HepG2 (cell line): ENCODE measurements at regions not wholly inside any gene's neighbourhood (a gene's known extent, or its start where the extent isn't known, plus 50 kb on each side); places are given as distances from the start of the nearest gene placed in this dataset.

ENCODE experiments used
- CCDC6 ChIP-seq: sonication (generic); formaldehyde crosslinking; IDR thresholded peaks from 2 replicates; pipeline ENCODE4 v1.8.1; 2022; ENCODE audit warnings: mild to moderate bottlenecking, missing genetic modification reagents, moderate library complexity
- HDAC6 ChIP-seq: fragments of 200-600 bp; sonication (generic); IDR thresholded peaks from 2 replicates; pipeline ENCODE4 v1.7.0; 2017; ENCODE audit warnings: mild to moderate bottlenecking, antibody characterized with exemption, low read length, low read depth
- SRF ChIP-seq: IDR thresholded peaks from 2 replicates; pipeline ENCODE4 v1.6.1; 2011; ENCODE audit warnings: mild to moderate bottlenecking, low read depth, low read length, moderate library complexity
- TP53 ChIP-seq: sonication (generic); formaldehyde crosslinking; conservative IDR thresholded peaks from 2 replicates; pipeline ENCODE4 v1.4.0; 2020; ENCODE audit warnings: missing genetic modification reagents
- TF ChIP-seq, protein P1 (sequence below): sonication (generic); formaldehyde crosslinking; IDR thresholded peaks from 2 replicates; pipeline ENCODE4 v1.5.0; 2020; ENCODE audit warnings: mild to moderate bottlenecking, missing genetic modification reagents, moderate library complexity
- TF ChIP-seq, protein P2 (sequence below), 2 experiments: IDR thresholded peaks; 2 replicates each; pipeline ENCODE4 v1.6.1; 2011 to 2012; ENCODE audit warnings: low read length in 2 of 2, borderline replicate concordance in 1 of 2, low read depth in 1 of 2, mild to moderate bottlenecking in 1 of 2, moderate library complexity in 1 of 2
- TF ChIP-seq, protein P3 (sequence below): sonication (generic); formaldehyde crosslinking; IDR thresholded peaks from 2 replicates; pipeline ENCODE4 v1.8.1; 2023; ENCODE audit warnings: mild to moderate bottlenecking, inconsistent platforms, moderate library complexity, missing genetic modification reagents, borderline replicate concordance
- TF ChIP-seq, protein P4 (sequence below): sonication (generic); formaldehyde crosslinking; IDR thresholded peaks from 2 replicates; pipeline ENCODE4 v1.4.0; 2020; ENCODE audit warnings: missing genetic modification reagents
- TF ChIP-seq, protein P5 (sequence below): sonication (generic); formaldehyde crosslinking; IDR thresholded peaks from 2 replicates; pipeline ENCODE4 v1.4.0; 2020; ENCODE audit warnings: missing genetic modification reagents

DNA sequence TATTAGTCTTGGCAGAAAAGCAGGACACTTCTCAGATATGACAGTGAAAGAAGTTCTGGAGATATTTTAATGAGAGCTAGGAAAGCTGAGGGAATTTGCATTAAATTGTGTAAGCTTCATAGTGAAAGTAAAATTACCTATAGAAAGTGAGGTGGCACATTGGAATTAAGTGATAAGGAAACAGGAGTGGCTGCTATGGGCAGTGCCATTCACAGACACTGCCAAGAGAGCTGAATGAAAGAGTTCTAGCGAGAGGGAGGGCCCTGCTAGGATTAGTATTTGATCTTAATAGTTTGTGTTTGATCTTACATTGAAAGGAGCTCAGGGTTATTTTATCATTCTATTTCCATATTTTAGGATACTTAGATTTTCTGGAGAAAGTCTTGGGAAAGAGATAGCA, 351.9 kb downstream of the DDX10 start:
- TF ChIP-seq, protein P1, sequence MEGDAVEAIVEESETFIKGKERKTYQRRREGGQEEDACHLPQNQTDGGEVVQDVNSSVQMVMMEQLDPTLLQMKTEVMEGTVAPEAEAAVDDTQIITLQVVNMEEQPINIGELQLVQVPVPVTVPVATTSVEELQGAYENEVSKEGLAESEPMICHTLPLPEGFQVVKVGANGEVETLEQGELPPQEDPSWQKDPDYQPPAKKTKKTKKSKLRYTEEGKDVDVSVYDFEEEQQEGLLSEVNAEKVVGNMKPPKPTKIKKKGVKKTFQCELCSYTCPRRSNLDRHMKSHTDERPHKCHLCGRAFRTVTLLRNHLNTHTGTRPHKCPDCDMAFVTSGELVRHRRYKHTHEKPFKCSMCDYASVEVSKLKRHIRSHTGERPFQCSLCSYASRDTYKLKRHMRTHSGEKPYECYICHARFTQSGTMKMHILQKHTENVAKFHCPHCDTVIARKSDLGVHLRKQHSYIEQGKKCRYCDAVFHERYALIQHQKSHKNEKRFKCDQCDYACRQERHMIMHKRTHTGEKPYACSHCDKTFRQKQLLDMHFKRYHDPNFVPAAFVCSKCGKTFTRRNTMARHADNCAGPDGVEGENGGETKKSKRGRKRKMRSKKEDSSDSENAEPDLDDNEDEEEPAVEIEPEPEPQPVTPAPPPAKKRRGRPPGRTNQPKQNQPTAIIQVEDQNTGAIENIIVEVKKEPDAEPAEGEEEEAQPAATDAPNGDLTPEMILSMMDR (CRISPR knock-in tag) = no peak
- TF ChIP-seq HDAC6 (no peak), TP53 (CRISPR knock-in tag) (no peak), SRF (no peak), CCDC6 (CRISPR knock-in tag) (no peak)
- TF ChIP-seq, protein P2, sequence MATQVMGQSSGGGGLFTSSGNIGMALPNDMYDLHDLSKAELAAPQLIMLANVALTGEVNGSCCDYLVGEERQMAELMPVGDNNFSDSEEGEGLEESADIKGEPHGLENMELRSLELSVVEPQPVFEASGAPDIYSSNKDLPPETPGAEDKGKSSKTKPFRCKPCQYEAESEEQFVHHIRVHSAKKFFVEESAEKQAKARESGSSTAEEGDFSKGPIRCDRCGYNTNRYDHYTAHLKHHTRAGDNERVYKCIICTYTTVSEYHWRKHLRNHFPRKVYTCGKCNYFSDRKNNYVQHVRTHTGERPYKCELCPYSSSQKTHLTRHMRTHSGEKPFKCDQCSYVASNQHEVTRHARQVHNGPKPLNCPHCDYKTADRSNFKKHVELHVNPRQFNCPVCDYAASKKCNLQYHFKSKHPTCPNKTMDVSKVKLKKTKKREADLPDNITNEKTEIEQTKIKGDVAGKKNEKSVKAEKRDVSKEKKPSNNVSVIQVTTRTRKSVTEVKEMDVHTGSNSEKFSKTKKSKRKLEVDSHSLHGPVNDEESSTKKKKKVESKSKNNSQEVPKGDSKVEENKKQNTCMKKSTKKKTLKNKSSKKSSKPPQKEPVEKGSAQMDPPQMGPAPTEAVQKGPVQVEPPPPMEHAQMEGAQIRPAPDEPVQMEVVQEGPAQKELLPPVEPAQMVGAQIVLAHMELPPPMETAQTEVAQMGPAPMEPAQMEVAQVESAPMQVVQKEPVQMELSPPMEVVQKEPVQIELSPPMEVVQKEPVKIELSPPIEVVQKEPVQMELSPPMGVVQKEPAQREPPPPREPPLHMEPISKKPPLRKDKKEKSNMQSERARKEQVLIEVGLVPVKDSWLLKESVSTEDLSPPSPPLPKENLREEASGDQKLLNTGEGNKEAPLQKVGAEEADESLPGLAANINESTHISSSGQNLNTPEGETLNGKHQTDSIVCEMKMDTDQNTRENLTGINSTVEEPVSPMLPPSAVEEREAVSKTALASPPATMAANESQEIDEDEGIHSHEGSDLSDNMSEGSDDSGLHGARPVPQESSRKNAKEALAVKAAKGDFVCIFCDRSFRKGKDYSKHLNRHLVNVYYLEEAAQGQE (IDR thresholded peaks at IDR 0.05; ENCODE audit: borderline replicate concordance in 1 of 2, low read depth in 1 of 2, low read length in 2 of 2) = no peak
- TF ChIP-seq, protein P3, sequence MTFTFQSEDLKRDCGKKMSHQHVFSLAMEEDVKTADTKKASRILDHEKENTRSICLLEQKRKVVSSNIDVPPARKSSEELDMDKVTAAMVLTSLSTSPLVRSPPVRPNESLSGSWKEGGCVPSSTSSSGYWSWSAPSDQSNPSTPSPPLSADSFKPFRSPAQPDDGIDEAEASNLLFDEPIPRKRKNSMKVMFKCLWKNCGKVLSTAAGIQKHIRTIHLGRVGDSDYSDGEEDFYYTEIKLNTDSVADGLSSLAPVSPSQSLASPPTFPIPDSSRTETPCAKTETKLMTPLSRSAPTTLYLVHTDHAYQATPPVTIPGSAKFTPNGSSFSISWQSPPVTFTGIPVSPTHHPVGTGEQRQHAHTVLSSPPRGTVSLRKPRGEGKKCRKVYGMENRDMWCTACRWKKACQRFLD (CRISPR knock-in tag) = no peak
- TF ChIP-seq, protein P4, sequence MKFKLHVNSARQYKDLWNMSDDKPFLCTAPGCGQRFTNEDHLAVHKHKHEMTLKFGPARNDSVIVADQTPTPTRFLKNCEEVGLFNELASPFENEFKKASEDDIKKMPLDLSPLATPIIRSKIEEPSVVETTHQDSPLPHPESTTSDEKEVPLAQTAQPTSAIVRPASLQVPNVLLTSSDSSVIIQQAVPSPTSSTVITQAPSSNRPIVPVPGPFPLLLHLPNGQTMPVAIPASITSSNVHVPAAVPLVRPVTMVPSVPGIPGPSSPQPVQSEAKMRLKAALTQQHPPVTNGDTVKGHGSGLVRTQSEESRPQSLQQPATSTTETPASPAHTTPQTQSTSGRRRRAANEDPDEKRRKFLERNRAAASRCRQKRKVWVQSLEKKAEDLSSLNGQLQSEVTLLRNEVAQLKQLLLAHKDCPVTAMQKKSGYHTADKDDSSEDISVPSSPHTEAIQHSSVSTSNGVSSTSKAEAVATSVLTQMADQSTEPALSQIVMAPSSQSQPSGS = no peak
- TF ChIP-seq, protein P5, sequence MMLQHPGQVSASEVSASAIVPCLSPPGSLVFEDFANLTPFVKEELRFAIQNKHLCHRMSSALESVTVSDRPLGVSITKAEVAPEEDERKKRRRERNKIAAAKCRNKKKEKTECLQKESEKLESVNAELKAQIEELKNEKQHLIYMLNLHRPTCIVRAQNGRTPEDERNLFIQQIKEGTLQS (CRISPR knock-in tag) = no peak
